GM12878 (cell line): ENCODE measurements at regions not wholly inside any gene's neighbourhood (a gene's known extent, or its start where the extent isn't known, plus 50 kb on each side); places are given as distances from the start of the nearest gene placed in this dataset.

ENCODE experiments used
- ATAC-seq: fragments of 200-7000 bp; cut with Tn5 transposase; 3 replicates; pipeline ENCODE4 v1.9.1; 2020; ENCODE audit warnings: mild to moderate bottlenecking, moderate library complexity
- BruUV-seq: library from RNA; stranded (reverse); fragments of 400-500 nt; replicated peaks from 2 replicates; lab custom pipeline; 2021; lab: Mats Ljungman, UMichigan
- CTCF ChIA-PET: fragments of 300-600 bp; sonication (Branson Sonifier 250); formaldehyde crosslinking; extraction: SDS; loops from one replicate; lab custom pipeline; 2021; ENCODE audit warnings: inconsistent platforms; lab: Yijun Ruan, JAX
- POLR2A ChIA-PET: fragments of 350-600 bp; formaldehyde crosslinking; extraction: SDS; loops from one replicate; lab custom pipeline; 2021; ENCODE audit warnings: inconsistent platforms; lab: Charles Lee
- RAD21 ChIA-PET: fragments of 300-600 bp; sonication (Branson Sonifier 250); formaldehyde crosslinking; loops from one replicate; lab custom pipeline; 2023; ENCODE audit warnings: antibody characterized with exemption; ENCODE audit not compliant: unreplicated experiment; lab: Charles Lee
- SMC1A ChIA-PET: fragments of 300-600 bp; sonication (Branson Sonifier 250); formaldehyde crosslinking; loops from one replicate; lab custom pipeline; 2023; ENCODE audit not compliant: unreplicated experiment, uncharacterized antibody; lab: Charles Lee
- DNase-seq: peaks from one replicate; pipeline ENCODE4 v3.0.0-alpha.2; 2011; ENCODE audit warnings: low read depth, low spot score
- FAIRE-seq: peaks from 3 replicates; lab custom pipeline; 2011; peaks lifted over from hg19 to GRCh38; lab: Jason Lieb, UNC
- H2AFZ ChIP-seq: 2 replicates; pipeline ENCODE4 v1.6.0; 2011; ENCODE audit warnings: low read depth, low read length, control low read depth; ENCODE audit not compliant: control insufficient read depth
- H3K27ac ChIP-seq: 2 replicates; pipeline ENCODE4 v1.5.1; 2011; ENCODE audit warnings: control low read depth; ENCODE audit not compliant: control insufficient read depth, insufficient read depth
- H3K27me3 ChIP-seq, 2 experiments: replicated peaks in 1 of 2; 2 replicates each; pipeline versions ENCODE4 v1.6.0 to v1.6.1; 2011; ENCODE audit warnings: low read length in 1 of 2; ENCODE audit not compliant: control insufficient read depth in 2 of 2, insufficient read depth in 2 of 2
- H3K36me3 ChIP-seq, 2 experiments: 2 replicates each; pipeline ENCODE4 v1.5.1; 2011; ENCODE audit warnings: low read length in 1 of 2; ENCODE audit not compliant: control insufficient read depth in 2 of 2, insufficient read depth in 2 of 2
- H3K4me1 ChIP-seq: 2 replicates; pipeline ENCODE4 v1.6.1; 2011; ENCODE audit warnings: mild to moderate bottlenecking, low read length, moderate library complexity, mixed read lengths; ENCODE audit not compliant: control insufficient read depth, insufficient read depth
- H3K4me2 ChIP-seq: 2 replicates; pipeline ENCODE4 v1.6.0; 2011; ENCODE audit warnings: control low read depth; ENCODE audit not compliant: control insufficient read depth, insufficient read depth
- H3K4me3 ChIP-seq: fragments of 200-600 bp; sonication (generic); 2 replicates; pipeline ENCODE4 v1.5.1; 2016
- H3K79me2 ChIP-seq: 2 replicates; pipeline ENCODE4 v1.6.0; 2011; ENCODE audit warnings: low read length; ENCODE audit not compliant: control insufficient read depth, insufficient read depth
- H3K9ac ChIP-seq: 2 replicates; pipeline ENCODE4 v1.8.0; 2011; ENCODE audit warnings: low read length, control low read depth, mixed read lengths; ENCODE audit not compliant: control insufficient read depth, insufficient read depth
- H3K9me3 ChIP-seq: replicated peaks from 3 replicates; pipeline ENCODE4 v1.5.1; 2011; ENCODE audit warnings: mild to moderate bottlenecking, low read length; ENCODE audit not compliant: control insufficient read depth, insufficient read depth
- H4K20me1 ChIP-seq: 2 replicates; pipeline ENCODE4 v1.6.0; 2011; ENCODE audit not compliant: control insufficient read depth, insufficient read depth
- BACH1 ChIP-seq: fragments of 450-650 bp; IDR thresholded peaks from 2 replicates; pipeline ENCODE4 v1.6.1; 2017; ENCODE audit warnings: mild to moderate bottlenecking, borderline replicate concordance
- BCL11A ChIP-seq: IDR thresholded peaks from 2 replicates; pipeline ENCODE4 v1.6.1; 2011; ENCODE audit warnings: low read depth, low read length
- BMI1 ChIP-seq: fragments of 450-650 bp; IDR thresholded peaks from 2 replicates; pipeline ENCODE4 v1.6.1; 2016; ENCODE audit warnings: mild to moderate bottlenecking, moderate library complexity, borderline replicate concordance
- CBX3 ChIP-seq: fragments of 200-600 bp; sonication (generic); IDR thresholded peaks from 2 replicates; pipeline ENCODE4 v1.6.1; 2016; ENCODE audit warnings: low read depth, borderline replicate concordance
- EP300 ChIP-seq, 2 experiments: fragments of 150-350 bp in 1 of 2; IDR thresholded peaks; 2 replicates each; pipeline ENCODE4 v1.6.1; 2011 to 2012; ENCODE audit warnings: low read depth in 2 of 2, low read length in 2 of 2, borderline replicate concordance in 1 of 2, improper control_type of control experiment in 1 of 2, inconsistent platforms in 1 of 2; ENCODE audit not compliant: control insufficient read depth in 1 of 2
- ETV6 ChIP-seq, 2 experiments: fragments of 450-650 bp in 1 of 2; IDR thresholded peaks in 1 of 2; conservative IDR thresholded peaks in 1 of 2; 2 replicates each; pipeline ENCODE4 v1.6.1; 2014; ENCODE audit warnings: antibody characterized with exemption in 1 of 2, borderline replicate concordance in 1 of 2, low read depth in 1 of 2, mild to moderate bottlenecking in 1 of 2, moderate library complexity in 1 of 2
- GABPA ChIP-seq: IDR thresholded peaks from 2 replicates; pipeline ENCODE4 v1.6.1; 2014; ENCODE audit warnings: antibody characterized with exemption, low read depth, mild to moderate bottlenecking, inconsistent platforms
- IKZF2 ChIP-seq, 2 experiments: fragments of 450-650 bp; IDR thresholded peaks; 2 replicates each; pipeline ENCODE4 v1.6.1; 2017; ENCODE audit warnings: mild to moderate bottlenecking in 2 of 2, moderate library complexity in 2 of 2
- JUNB ChIP-seq: IDR thresholded peaks from 2 replicates; pipeline ENCODE4 v1.6.1; 2016; ENCODE audit warnings: antibody characterized with exemption, mild to moderate bottlenecking
- MEF2B ChIP-seq: fragments of 450-650 bp; IDR thresholded peaks from 2 replicates; pipeline ENCODE4 v1.6.1; 2018; ENCODE audit warnings: mild to moderate bottlenecking, moderate library complexity; ENCODE audit not compliant: partially characterized antibody, poor library complexity, severe bottlenecking
- MTA2 ChIP-seq: fragments of 450-650 bp; IDR thresholded peaks from 2 replicates; pipeline ENCODE4 v1.6.1; 2016; ENCODE audit warnings: low read depth, mild to moderate bottlenecking, moderate library complexity
- PAX5 ChIP-seq: IDR thresholded peaks from 2 replicates; pipeline ENCODE4 v1.6.1; 2011; ENCODE audit warnings: low read depth, low read length, borderline replicate concordance
- RELA ChIP-seq: fragments of 450-650 bp; IDR thresholded peaks from 2 replicates; pipeline ENCODE4 v1.8.0; 2014; ENCODE audit warnings: borderline replicate concordance; ENCODE audit not compliant: partially characterized antibody
- SP1 ChIP-seq: IDR thresholded peaks from one replicate; pipeline ENCODE4 v1.6.1; 2011; ENCODE audit warnings: low read depth, low read length
- TAF1 ChIP-seq: IDR thresholded peaks from 2 replicates; pipeline ENCODE4 v1.6.1; 2011; ENCODE audit warnings: mild to moderate bottlenecking, low read depth, low read length, borderline replicate concordance
- TCF3 ChIP-seq: IDR thresholded peaks from 2 replicates; pipeline ENCODE4 v1.6.1; 2012; ENCODE audit warnings: low read depth, mild to moderate bottlenecking, low read length, borderline replicate concordance; ENCODE audit not compliant: insufficient read depth
- ZNF24 ChIP-seq: fragments of 450-650 bp; IDR thresholded peaks from 2 replicates; pipeline ENCODE4 v1.6.1; 2017; ENCODE audit warnings: antibody characterized with exemption, mild to moderate bottlenecking
- ZNF274 ChIP-seq: IDR thresholded peaks from one replicate; pipeline ENCODE4 v1.8.0; 2011; ENCODE audit not compliant: insufficient read length, insufficient read depth
- WGBS: methylation state at CpG from one replicate; pipeline ENCODE4 v1.1.6; 2016; ENCODE audit warnings: low lambda C conversion rate; ENCODE audit not compliant: insufficient replicate concordance, insufficient coverage; ENCODE audit errors: missing lambda C conversion rate; 5-methylcytosine and 5-hydroxymethylcytosine counted together
- in situ Hi-C: fragments of 300-500 bp; cut with MboI; formaldehyde crosslinking; loops from 9 replicates; pipeline ENCODE4 v1.14.3; 2018; ENCODE audit warnings: mixed read lengths
- intact Hi-C: fragments of 100-400 bp; cut with micrococcal nuclease; formaldehyde crosslinking; loops from one replicate; pipeline ENCODE4 v1.14.2; 2022; ENCODE audit not compliant: unreplicated experiment
- TF ChIP-seq, protein P1 (sequence below): fragments of 450-650 bp; IDR thresholded peaks from 2 replicates; pipeline ENCODE4 v1.6.1; 2016; ENCODE audit warnings: mild to moderate bottlenecking, moderate library complexity, borderline replicate concordance

DNA sequence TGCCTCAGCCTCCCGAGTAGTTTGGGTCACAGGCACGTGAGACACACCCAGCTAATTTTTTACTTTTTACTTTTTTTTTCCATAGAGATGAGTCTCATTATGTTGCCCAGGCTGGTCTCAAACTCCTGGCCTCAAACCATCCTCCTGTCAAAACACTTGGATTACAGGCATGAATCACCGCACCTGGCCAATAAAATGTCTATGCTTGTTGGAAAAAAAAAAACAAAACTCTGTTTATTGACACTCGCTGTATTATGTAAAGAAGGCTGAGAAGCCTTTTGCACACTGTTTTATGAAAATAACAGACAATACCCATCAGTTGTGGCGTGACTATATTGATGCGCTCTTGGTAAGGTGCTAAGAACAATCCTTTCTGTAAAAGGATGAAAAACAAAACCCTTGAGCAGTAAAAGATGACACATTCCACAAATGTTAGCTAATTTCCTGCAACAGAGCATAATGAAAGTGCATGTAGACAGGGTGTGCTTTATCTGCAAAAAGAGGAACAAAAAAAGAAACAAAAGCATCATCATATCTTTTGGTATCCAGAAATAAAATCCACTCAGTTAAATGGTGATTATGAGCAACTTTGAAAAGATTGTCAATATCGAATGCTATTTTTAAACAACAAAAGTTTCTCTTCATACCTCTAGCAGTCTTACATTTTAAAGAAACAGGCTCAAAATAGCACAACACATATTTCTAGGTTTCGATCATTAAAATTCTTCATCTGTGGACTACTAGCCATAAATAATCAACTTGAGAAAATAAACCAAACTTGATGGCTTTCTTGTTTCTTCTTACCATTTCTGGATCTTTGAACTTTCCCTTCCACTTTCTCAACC lies 108.3 kb upstream of the PHACTR1 start:
- intact Hi-C loops = loop anchor here (1.0 to 10.0 kb wide), 4 partner anchors 225 to 883 kb away; no protein-coding TSS in a partner anchor
- ATAC-seq = peak; percentile 87
- Histone ChIP-seq H3K9ac (peak overlapping the region; percentile 49), H3K27ac (peak overlapping the region; percentile 93), H3K36me3 (no peaks in the 10 kb centered on the region), H3K79me2 (no peaks in the 10 kb centered on the region), H3K9me3 (no peaks in the 10 kb centered on the region), H2AFZ (peak overlapping the region; percentile 82), H3K4me2 (peak overlapping the region; percentile 87), H3K4me3 (no peak overlapping the region), H4K20me1 (no peaks in the 10 kb centered on the region), H3K27me3 (no peaks in the 10 kb centered on the region), H3K4me1 (peaks cover 37% of the 10 kb centered on the region)
- peak; percentile 90 for DNase-seq
- TSS peak; percentile 86 for BruUV-seq
- in situ Hi-C loops = loop anchor here (5.0 to 10.0 kb wide), 6 partner anchors 251 to 1021 kb away; partner anchors contain the start of gene HIVEP1
- ChIA-PET POLR2A (interaction anchor here (0.7 to 4.4 kb wide), 11 partner anchors 27 to 955 kb away, joined by 3 to 27 read pairs (median 4); partner anchors contain the start of gene EDN1), SMC1A (interaction anchor here (0.6 to 11.1 kb wide), 26 partner anchors 9 to 1093 kb away, joined by 3 to 382 read pairs (median 4); partner anchors contain the start of gene EDN1), RAD21 (interaction anchor here (0.8 to 11.7 kb wide), 20 partner anchors 12 to 1081 kb away, joined by 3 to 384 read pairs (median 9); partner anchors contain the start of gene EDN1), CTCF (interaction anchor here (0.6 to 12.4 kb wide), 24 partner anchors 8 to 1070 kb away, joined by 3 to 403 read pairs (median 4); partner anchors contain the start of gene EDN1)
- peak; percentile 91 for FAIRE-seq
- WGBS = under 1% methylated on average over 8 of the region's 8 CpGs
- TF ChIP-seq BMI1 (0 out of 2 replicates have a peak, but pooled peaks have one; percentile 58), TAF1 (peak; percentile 33; the same call in 1 of the 2 replicates), ETV6 (conservative IDR thresholded peaks at IDR 0.05 in 1 of 2, IDR thresholded peaks at IDR 0.05 in 1 of 2; ENCODE audit: borderline replicate concordance in 1 of 2, low read depth in 1 of 2) (peak in 1 of 2 experiments; percentile 75; a peak in 2 of 4 replicates), PAX5 (peak; percentile 49; the same call in 1 of the 2 replicates), MTA2 (peak; percentile 98), TCF3 (no peak), CBX3 (no peak), SP1 (peak; percentile 5), GABPA (peak; percentile 62), BACH1 (peak; percentile 66; the same call in 1 of the 2 replicates), EP300 (IDR thresholded peaks at IDR 0.05; ENCODE audit: borderline replicate concordance in 1 of 2, control insufficient read depth in 1 of 2, low read depth in 2 of 2, low read length in 2 of 2) (peak; percentile 92 to 96), BCL11A (peak; percentile 85), JUNB (peak; percentile 97), ZNF274 (no peak), IKZF2 (IDR thresholded peaks at IDR 0.05) (peak; percentile 91 to 96), ZNF24 (peak; percentile 73; the same call in 1 of the 2 replicates), MEF2B (peak; percentile 98), RELA (no peak)
- TF ChIP-seq, protein P1, sequence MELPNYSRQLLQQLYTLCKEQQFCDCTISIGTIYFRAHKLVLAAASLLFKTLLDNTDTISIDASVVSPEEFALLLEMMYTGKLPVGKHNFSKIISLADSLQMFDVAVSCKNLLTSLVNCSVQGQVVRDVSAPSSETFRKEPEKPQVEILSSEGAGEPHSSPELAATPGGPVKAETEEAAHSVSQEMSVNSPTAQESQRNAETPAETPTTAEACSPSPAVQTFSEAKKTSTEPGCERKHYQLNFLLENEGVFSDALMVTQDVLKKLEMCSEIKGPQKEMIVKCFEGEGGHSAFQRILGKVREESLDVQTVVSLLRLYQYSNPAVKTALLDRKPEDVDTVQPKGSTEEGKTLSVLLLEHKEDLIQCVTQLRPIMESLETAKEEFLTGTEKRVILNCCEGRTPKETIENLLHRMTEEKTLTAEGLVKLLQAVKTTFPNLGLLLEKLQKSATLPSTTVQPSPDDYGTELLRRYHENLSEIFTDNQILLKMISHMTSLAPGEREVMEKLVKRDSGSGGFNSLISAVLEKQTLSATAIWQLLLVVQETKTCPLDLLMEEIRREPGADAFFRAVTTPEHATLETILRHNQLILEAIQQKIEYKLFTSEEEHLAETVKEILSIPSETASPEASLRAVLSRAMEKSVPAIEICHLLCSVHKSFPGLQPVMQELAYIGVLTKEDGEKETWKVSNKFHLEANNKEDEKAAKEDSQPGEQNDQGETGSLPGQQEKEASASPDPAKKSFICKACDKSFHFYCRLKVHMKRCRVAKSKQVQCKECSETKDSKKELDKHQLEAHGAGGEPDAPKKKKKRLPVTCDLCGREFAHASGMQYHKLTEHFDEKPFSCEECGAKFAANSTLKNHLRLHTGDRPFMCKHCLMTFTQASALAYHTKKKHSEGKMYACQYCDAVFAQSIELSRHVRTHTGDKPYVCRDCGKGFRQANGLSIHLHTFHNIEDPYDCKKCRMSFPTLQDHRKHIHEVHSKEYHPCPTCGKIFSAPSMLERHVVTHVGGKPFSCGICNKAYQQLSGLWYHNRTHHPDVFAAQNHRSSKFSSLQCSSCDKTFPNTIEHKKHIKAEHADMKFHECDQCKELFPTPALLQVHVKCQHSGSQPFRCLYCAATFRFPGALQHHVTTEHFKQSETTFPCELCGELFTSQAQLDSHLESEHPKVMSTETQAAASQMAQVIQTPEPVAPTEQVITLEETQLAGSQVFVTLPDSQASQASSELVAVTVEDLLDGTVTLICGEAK = peak; percentile 66; the same call in 1 of the 2 replicates
